OCI-LY1 (cell line): ENCODE measurements at regions not wholly inside any gene's neighbourhood (a gene's known extent, or its start where the extent isn't known, plus 50 kb on each side); places are given as distances from the start of the nearest gene placed in this dataset.

Experiments
- EZH2 ChIP-seq: fragments of 200-600 bp; sonication (generic), shearing (Covaris generic); IDR thresholded peaks from 2 replicates; pipeline ENCODE4 v1.8.0; 2017; ENCODE audit warnings: borderline replicate concordance, mixed run types, mild to moderate bottlenecking, antibody characterized with exemption, low read length, moderate library complexity, mixed read lengths
- TF ChIP-seq, protein P1 (sequence below): fragments of 200-600 bp; sonication (generic), shearing (Covaris generic); IDR thresholded peaks from 2 replicates; pipeline ENCODE4 v1.5.1; 2017; ENCODE audit warnings: mild to moderate bottlenecking, antibody characterized with exemption, low read length, moderate library complexity, mixed read lengths

DNA sequence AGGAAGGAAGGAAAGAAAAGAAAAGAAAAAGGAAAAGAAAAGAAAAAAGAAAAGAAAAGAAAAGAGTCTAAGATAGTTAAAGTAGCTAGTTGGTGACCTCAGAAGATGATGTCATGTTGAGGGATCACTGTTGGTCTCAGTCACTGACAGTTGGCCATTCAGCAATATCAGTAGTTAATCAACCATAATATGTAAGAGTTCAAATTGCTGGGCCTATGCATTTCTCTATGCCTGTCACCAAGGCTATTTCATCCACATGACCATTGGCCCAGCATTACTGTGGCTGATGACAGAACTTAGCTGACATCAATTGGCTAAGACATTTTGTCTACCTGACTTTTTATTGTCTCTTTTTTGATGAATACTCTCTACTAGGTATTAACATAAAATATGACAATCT, 435.5 kb upstream of the CRIM1 start:
- TF ChIP-seq, protein P1, sequence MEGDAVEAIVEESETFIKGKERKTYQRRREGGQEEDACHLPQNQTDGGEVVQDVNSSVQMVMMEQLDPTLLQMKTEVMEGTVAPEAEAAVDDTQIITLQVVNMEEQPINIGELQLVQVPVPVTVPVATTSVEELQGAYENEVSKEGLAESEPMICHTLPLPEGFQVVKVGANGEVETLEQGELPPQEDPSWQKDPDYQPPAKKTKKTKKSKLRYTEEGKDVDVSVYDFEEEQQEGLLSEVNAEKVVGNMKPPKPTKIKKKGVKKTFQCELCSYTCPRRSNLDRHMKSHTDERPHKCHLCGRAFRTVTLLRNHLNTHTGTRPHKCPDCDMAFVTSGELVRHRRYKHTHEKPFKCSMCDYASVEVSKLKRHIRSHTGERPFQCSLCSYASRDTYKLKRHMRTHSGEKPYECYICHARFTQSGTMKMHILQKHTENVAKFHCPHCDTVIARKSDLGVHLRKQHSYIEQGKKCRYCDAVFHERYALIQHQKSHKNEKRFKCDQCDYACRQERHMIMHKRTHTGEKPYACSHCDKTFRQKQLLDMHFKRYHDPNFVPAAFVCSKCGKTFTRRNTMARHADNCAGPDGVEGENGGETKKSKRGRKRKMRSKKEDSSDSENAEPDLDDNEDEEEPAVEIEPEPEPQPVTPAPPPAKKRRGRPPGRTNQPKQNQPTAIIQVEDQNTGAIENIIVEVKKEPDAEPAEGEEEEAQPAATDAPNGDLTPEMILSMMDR: no peak
- TF ChIP-seq EZH2: no peak
